ENCODE measurements at regions not wholly inside any gene's neighbourhood (a gene's known extent, or its start where the extent isn't known, plus 50 kb on each side); places are given as distances from the start of the nearest gene placed in this dataset.
A peak's percentile ranks its signal among the peaks of the same experiment; 100 is the strongest.

GRCh38 chr21:35337573-35337972 is 288.5 kb upstream of the RUNX1 start:
- DNase-seq (ENCODE audit: low read depth in 3 of 3, low spot score in 2 of 3): no peak

GRCh38 chr21:35336534-35336933 is 287.4 kb upstream of the RUNX1 start:
- no peak for DNase-seq (ENCODE audit: low read depth in 3 of 3, low spot score in 2 of 3)

GRCh38 chr21:35335951-35336446 is 286.9 kb upstream of the RUNX1 start:
- no peak for DNase-seq (ENCODE audit: low read depth in 3 of 3, low spot score in 2 of 3)

GRCh38 chr21:35333831-35334618 is 284.9 kb upstream of the RUNX1 start:
- no peak for DNase-seq (ENCODE audit: low read depth in 3 of 3, low spot score in 2 of 3)

GRCh38 chr21:35332841-35333426 is 283.8 kb upstream of the RUNX1 start:
- no peak for DNase-seq (ENCODE audit: low read depth in 3 of 3, low spot score in 2 of 3)

GRCh38 chr21:35329940-35330660 is 281.0 kb upstream of the RUNX1 start:
- DNase-seq (ENCODE audit: low read depth in 3 of 3, low spot score in 2 of 3): peak; percentile 18 to 47 (median 27)

- DNase-seq (ENCODE audit: low read depth in 3 of 3, low spot score in 2 of 3): no peak
Observed at GRCh38 chr21:35328856-35329455, 279.9 kb upstream of the RUNX1 start.

- no peak for DNase-seq (ENCODE audit: low read depth in 3 of 3, low spot score in 2 of 3)
Observed at GRCh38 chr21:35326677-35327076, 277.6 kb upstream of the RUNX1 start.

GRCh38 chr21:35325953-35326352 is 276.9 kb upstream of the RUNX1 start:
- no peak for DNase-seq (ENCODE audit: low read depth in 3 of 3, low spot score in 2 of 3)

- no peak for DNase-seq (ENCODE audit: low read depth in 3 of 3, low spot score in 2 of 3)
Observed at GRCh38 chr21:35324372-35325220, 275.5 kb upstream of the RUNX1 start.

GRCh38 chr21:35323947-35324346 is 274.8 kb upstream of the RUNX1 start:
- DNase-seq (ENCODE audit: low read depth in 3 of 3, low spot score in 2 of 3): no peak

- DNase-seq (ENCODE audit: low read depth in 3 of 3, low spot score in 2 of 3): no peak
Observed at GRCh38 chr21:35321322-35322200, 272.5 kb upstream of the RUNX1 start.

GRCh38 chr21:35319684-35320283 is 270.7 kb upstream of the RUNX1 start:
- DNase-seq (ENCODE audit: low read depth in 3 of 3, low spot score in 2 of 3): no peak

GRCh38 chr21:35316933-35317332 is 267.8 kb upstream of the RUNX1 start:
- DNase-seq (ENCODE audit: low read depth in 3 of 3, low spot score in 2 of 3): no peak

GRCh38 chr21:35316456-35316855 is 267.4 kb upstream of the RUNX1 start:
- no peak for DNase-seq (ENCODE audit: low read depth in 3 of 3, low spot score in 2 of 3)

GRCh38 chr21:35314857-35315582 is 265.9 kb upstream of the RUNX1 start:
- no peak for DNase-seq (ENCODE audit: low read depth in 3 of 3, low spot score in 2 of 3)

GRCh38 chr21:35311985-35312384 is 262.9 kb upstream of the RUNX1 start:
- no peak for DNase-seq (ENCODE audit: low read depth in 3 of 3, low spot score in 2 of 3)

- DNase-seq (ENCODE audit: low read depth in 3 of 3, low spot score in 2 of 3): no peak
Observed at GRCh38 chr21:35309316-35309715, 260.2 kb upstream of the RUNX1 start.

Measured in right renal cortex interstitium (tissue), 3 donors.